Spleen (tissue), 7 donors: ENCODE measurements at regions not wholly inside any gene's neighbourhood (a gene's known extent, or its start where the extent isn't known, plus 50 kb on each side); places are given as distances from the start of the nearest gene placed in this dataset.

Source experiments
- POLR2A ChIP-seq, 3 donors: fragments of 450-650 bp; IDR thresholded peaks; one replicate each; pipeline ENCODE4 v1.5.1; 2017; ENCODE audit warnings: antibody characterized with exemption in 3 of 3, mild to moderate bottlenecking in 1 of 3
- POLR2AphosphoS5 ChIP-seq, 3 donors: sonication (generic); formaldehyde crosslinking; IDR thresholded peaks; one replicate each; pipeline ENCODE4 v1.5.1; 2017; ENCODE audit warnings: antibody characterized with exemption in 3 of 3
- TF ChIP-seq, protein P1 (sequence below), 11 experiments: fragments of 200-600 bp in 7 of 11; fragments of 450-650 bp in 4 of 11; sonication (generic) in 4 of 11; IDR thresholded peaks in 8 of 11; conservative IDR thresholded peaks in 3 of 11; 1 replicate in 7 of 11; 2 replicates in 4 of 11; pipeline versions ENCODE4 v1.4.0 to v1.8.0; 2016 to 2021; ENCODE audit warnings: antibody characterized with exemption in 11 of 11, inconsistent platforms in 4 of 11, mild to moderate bottlenecking in 1 of 11
- donor health status: DM: no; HTN: no; CAD: no; lungs with moderate emphysema.
- donor health status: DM: no; HTN: no; CAD: no.
- donor health status: DM: no; HTN: no; CAD: no.

GRCh38 chr13:24108615-24108965 lies 51.9 kb upstream of the SPATA13 start:
- TF ChIP-seq POLR2A (IDR thresholded peaks at IDR 0.05) (no peak), POLR2AphosphoS5 (IDR thresholded peaks at IDR 0.05) (no peak)
- TF ChIP-seq, protein P1, sequence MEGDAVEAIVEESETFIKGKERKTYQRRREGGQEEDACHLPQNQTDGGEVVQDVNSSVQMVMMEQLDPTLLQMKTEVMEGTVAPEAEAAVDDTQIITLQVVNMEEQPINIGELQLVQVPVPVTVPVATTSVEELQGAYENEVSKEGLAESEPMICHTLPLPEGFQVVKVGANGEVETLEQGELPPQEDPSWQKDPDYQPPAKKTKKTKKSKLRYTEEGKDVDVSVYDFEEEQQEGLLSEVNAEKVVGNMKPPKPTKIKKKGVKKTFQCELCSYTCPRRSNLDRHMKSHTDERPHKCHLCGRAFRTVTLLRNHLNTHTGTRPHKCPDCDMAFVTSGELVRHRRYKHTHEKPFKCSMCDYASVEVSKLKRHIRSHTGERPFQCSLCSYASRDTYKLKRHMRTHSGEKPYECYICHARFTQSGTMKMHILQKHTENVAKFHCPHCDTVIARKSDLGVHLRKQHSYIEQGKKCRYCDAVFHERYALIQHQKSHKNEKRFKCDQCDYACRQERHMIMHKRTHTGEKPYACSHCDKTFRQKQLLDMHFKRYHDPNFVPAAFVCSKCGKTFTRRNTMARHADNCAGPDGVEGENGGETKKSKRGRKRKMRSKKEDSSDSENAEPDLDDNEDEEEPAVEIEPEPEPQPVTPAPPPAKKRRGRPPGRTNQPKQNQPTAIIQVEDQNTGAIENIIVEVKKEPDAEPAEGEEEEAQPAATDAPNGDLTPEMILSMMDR (IDR thresholded peaks at IDR 0.05 in 8 of 11, conservative IDR thresholded peaks at IDR 0.05 in 3 of 11) = no peak
